GM19043 (cell line): ENCODE measurements at regions not wholly inside any gene's neighbourhood (a gene's known extent, or its start where the extent isn't known, plus 50 kb on each side); places are given as distances from the start of the nearest gene placed in this dataset.

Experiments
- ATAC-seq: cut with Tn5 transposase; IDR thresholded peaks from one replicate; pipeline ENCODE4 v1.9.1; 2021; ENCODE audit warnings: low read depth; ENCODE audit not compliant: unreplicated experiment

DNA sequence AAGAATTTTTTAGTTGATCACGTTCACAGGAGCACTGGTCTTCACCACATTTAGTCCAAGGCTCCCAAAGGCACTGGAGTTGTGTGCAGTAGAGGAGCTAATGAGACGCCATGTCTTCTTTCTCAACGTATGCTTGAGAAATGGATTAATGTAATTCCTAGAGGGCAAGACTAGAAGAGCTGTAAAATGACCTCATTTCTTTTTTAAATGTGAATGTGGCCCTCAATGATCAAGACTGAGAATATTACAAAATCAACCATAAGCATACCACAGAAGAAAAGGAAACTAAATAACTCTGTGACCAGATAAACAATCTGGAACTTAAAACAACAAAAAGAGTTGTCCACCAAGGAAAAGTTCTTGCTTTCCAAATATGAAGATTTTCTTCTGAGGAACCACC lies 112.1 kb upstream of the THBS1 start:
- no peak for ATAC-seq

DNA sequence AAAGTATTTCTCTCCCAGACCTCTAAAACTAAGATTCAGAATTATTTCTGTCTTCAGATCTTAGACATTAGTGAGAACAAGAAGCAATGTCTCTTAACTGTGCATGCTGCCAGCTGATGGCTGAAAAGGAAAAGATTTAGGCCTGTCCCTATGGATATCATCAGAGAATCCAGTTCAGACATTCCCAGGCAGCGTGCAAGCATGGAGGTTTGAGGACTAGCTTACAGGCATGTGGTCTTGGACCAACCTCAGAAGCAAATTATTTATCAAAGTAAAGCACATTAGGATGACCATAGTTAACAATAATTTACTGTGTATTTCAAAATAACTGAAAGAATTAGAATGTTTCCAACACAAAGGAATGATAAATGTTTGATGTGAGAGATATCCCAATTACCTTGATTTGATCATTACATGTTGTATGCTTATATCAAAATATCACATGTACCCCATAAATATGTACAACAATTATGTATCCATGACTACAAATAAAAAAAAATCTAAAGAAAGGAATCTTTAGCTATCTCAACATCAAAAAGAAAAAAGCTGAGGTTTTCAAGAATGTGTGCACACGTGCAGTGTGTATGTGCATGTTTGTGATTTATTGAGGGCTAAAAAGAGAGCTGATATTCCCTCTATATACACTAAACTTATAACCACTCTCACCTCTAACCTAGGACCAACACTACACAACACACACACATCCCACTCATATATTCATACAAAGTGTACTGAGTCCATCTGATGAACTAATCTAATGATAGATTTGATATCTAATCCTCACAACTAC lies 108.9 kb upstream of the THBS1 start:
- ATAC-seq, result no peak

DNA sequence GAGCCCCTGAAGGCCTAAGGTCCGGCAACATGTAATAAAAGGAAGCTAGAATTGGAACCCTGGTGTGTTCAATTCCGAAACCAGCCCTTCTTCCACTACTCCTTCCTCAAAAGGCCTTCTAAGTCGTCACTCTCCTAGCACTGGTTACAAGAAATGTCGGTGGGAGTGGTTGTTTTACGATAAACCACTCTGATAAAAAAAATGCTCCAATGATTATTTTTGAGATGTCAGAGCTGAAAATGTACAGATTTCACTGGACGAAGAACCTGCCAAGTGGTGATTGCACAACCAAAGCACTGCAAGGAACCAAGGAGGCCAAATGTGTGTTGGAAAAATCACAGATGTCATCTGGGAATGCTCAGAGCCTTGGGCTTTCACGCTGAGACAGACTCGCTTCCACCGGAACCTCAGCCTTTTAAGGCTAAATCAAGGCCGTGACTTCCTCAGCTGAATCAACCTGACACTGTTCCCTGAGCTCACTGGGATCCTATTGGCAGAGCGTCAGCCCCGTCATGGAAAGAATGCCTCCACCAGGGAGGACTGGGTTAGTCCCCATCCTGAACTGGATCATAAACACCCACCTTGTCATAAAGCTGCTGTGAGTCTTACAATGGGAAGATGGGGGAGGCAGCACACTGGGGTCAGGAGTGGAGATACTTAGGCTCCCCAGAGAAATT lies 108.1 kb upstream of the THBS1 start:
- ATAC-seq, result no peak

DNA sequence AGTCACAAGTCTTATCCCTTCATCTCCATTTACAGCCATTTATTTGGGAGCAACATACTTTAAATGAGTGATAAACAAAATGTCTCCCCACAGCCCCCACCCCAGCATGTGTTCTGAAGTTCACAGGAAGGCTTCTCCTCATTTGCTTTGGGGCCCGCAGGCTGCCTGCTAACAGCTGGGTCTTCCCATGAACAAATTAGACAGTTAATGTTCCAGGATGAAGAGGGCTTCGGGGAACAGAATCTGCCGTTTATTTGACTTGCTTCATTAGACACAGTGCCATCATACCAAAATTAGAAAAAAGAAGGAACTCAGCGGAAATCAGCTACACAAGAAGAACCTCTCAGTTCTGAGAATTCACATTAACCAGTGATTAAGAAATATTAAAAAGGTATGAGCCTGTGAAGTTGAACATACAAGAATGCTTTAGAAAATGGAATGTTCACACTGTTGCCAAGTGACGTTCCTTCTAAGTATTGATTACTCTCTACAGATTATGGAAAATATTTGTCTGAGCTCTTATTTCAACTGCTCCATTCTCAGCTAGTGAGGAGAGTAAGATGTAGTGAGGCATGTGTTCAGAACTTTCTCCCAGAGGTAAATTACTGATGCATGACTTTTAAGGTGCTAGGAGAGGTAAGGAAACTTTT lies 107.5 kb upstream of the THBS1 start:
- ATAC-seq, result no peak

DNA sequence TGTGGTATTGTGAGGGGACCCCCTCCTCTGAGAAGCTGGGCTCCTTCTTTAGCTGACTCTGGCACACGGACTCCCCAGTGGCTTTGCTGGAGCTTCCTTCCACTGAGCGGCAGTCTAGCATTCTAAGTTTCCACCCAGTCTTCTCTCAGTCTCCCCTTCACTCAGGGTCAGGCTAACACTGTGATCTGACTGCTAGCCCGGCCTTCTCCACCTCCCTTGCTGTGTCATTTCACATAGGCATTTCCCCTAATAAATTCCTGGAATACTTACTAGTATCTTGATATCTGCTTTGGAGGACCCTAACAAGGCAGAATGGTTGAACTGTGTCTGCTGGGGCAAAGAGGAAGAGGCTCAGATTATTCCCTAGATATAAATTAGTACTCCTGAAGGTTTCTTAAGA lies 106.2 kb upstream of the THBS1 start:
- ATAC-seq, result no peak

DNA sequence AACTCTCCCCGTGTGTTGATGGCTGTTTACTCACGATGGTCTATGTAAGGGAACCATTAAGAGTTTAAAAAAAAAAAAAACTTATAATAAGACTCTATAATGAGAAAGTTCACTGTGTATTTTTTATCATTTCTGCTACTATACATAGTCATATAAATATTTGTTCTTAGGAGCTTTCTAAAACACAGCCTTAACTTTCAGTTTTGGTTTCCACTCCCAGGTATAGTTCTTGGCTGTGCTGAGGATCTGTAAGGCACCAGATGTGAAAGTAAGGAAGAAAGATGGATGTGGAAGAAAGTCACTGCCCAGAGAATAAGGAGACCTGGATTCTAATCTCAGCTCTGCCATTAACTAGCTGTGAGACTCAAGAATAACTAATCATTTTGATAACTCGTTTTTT lies 101.9 kb upstream of the THBS1 start:
- no peak for ATAC-seq

DNA sequence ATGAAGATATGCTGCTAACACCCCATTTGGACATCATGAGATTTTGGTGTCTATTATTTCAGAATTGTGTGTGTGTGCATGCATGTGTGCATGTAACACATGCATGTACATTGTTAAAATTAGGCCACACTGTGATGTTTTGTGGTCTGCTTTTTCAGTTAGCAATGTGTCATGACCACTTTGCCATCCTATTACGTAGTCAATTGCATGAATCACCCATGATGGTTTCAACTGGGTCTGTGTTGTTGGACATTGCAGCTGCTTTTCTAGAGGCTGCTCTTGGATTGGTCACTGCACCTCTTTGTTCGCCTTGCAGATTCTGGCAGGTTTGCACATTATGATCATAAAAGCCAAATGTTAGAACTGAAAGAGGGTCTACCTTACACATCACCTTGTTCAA lies 101.0 kb upstream of the THBS1 start:
- ATAC-seq, result no peak

DNA sequence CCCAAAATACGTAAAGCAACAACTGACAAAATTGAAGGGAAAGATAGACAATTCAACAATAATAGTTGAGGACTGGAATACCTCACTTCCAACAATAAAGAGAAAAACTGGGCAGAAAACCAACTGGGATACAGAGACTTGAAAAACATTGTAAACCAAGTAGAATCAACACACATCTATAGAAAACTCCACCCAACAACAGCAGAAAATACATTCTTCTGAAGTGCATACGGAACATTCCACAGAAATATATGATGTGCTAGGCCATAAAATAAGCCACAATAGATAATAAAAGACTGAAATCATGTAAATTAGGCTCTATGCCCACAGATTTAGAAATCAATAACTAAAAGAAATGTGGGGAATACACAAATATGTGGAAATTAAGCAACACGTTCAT lies 98.4 kb upstream of the THBS1 start:
- ATAC-seq, result no peak

DNA sequence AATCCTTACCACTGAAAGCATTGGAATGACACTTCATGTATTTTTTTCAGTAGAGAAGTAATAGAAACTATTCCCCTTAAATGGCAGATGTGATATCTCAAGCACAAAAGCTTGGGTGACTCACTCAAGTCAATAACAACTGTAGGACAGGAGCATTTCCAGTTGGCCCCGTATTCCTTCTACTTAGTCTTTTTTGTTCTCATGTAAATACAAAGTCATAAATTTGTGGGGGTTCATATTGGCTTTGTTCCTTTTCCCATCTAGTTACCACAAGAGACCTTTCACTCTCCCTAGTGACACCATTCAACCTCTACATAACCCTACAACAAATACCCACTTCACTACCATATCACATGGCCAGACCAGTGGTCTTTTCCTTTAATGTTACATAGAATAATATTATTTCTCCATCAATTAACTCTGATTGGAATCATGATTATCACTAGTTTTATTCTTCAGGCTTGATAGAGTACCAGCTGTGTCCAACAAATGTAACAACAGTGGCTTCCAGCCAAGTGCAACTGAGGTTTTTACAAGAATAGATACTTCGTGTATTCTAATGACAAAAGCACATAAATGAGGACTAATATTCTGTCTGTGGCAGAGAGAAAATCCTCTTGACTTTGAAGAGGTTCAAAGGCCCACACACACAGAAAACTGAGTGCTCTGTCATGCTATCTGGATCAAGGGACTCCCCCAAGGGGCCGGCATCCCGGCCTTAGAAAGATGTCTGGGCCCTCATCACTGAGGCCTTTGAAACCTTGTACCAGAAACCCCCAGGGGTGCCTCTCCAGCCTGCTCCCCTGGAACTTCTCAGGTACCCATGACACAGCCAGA lies 94.0 kb upstream of the THBS1 start:
- ATAC-seq, result no peak

DNA sequence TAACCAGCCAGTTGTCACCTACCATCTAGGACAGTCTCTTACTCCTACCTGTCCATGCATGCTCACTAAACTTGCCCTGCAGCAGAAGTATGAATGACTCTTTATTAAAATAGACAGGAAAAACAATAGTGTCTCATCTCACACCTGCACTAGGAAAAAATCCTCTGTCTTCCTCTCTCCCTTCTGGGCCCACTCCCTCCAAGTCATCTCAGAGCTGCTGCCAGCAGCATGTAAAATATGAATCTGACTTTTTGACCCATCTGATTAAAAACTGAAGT lies 93.5 kb upstream of the THBS1 start:
- ATAC-seq, result no peak

DNA sequence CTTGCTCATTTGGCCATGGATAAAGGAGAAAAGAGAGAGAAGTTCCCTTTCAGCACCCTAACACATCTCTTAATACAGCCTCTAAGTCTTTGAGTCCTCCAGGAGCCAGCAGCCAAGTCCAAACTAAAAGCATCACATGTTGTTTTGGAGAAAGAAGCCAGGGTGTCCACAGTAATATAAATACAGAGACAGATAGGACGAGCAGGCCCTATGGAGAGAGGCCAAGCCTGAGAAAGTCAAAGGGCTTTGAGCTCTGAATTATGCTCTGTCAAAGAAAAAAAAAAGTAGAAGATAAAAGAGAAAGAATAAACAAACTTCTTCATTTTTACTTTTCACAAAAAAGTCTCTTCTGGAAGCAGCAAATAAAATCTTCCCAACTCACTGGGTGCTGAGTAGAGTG lies 92.4 kb upstream of the THBS1 start:
- no peak for ATAC-seq

DNA sequence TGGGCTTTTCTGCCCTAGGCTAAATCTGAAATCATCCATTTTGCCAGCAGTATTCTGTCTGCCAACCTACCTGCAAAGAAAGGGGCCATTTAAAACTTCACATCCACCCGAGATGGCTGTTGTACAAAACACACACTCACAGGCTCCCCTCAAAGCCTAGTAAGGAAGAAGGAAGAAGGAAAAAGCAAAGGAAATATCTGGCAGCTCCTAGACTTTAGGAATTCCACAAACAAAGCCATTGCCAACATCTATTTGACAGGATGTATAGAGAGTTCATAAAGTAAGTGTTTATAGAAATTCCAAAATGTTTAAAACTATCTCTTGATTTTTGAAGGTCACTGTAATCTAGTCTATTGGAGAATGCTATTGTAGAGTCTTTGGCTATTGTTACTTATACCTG lies 91.9 kb upstream of the THBS1 start:
- no peak for ATAC-seq

DNA sequence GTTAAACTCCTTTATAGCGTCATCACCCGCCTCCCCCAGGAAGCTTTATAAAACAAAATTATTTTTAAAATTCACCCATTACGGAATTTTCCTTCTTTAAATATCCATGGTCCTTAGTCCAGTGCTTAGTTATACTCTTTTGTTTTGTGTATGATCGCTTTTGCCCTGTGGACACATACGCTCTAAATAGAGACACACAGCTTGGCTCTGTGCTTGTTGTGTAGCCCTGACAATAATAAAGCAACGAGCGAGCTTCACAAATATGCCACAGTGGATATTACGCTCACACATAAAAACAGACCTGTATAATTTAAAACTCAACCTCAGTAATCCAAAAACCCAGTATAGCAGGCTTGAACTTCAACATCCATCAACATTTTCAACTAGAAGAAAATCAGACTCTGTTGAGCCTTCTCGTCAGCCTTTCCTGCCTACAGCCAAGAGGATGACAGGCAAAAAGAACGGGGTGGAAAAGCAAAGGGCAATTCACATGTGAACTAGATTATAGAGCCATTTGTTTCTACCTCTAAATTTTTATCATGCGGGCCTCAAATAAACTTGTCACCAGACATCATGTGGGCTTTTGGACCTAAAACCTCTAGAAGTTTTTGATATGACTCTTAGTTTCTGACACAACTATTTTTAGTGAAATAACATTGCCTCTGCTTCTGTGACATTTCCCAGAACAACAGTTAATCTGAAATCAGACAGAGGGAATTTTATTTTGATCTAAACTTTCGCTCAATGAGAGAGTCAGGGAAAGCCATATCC lies 89.6 kb upstream of the THBS1 start:
- no peak for ATAC-seq

DNA sequence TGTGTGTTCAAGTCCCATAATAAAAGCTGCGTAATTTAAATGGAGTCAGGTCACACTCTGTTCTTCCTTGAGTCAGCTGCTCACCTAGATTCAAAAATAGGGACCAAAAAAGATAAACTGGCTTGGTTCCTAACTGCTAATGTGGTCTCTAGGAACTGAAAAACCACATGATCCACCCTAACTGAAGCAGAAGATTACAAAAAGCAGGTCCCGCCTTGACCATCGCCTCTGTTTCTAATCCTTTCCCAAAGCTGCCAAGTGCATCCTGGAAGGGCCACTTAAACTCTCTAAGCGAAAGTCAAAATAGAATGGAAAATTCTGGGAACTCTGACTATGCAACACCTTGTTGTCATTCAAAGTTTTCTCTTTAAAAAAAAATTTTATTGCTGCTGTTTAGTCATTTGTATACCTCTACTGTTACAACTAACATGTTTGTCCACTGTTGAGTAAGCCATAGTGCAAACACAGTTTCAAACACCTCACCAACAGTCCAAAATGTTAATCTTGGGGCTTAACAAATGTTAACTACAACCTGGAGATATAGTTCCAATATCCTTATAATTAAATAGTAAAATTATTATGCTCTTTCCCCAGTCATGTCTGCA lies 88.9 kb upstream of the THBS1 start:
- ATAC-seq, result no peak

DNA sequence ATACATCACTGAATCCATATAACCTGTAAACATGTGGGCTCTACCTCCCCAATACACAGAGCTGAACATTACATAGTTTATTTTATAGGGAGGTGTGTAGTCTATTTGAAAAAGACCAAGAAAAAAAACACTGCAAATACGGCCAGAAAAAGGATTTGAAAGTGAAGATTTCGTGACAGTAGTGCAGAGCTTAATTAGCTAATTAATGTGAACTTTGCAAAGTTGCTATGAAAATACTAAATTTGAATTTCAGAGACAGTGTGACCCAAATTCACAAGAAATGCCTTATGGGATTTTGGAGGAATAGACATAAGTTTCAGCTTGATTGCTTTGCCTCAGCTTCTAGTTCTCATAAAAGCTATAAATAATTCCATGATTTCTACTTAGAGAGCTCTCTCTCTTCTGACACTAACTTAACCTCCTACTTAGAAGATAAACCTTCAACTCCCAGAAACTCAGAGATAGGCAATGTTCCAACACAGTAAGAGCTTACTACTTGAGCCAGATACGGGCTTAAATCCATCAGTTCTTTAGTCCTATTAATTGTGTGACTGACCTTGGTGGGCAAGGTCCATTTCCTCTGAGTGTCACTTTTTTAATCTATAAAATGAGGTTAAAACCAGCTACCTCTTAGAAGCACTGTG lies 87.3 kb upstream of the THBS1 start:
- no peak for ATAC-seq

DNA sequence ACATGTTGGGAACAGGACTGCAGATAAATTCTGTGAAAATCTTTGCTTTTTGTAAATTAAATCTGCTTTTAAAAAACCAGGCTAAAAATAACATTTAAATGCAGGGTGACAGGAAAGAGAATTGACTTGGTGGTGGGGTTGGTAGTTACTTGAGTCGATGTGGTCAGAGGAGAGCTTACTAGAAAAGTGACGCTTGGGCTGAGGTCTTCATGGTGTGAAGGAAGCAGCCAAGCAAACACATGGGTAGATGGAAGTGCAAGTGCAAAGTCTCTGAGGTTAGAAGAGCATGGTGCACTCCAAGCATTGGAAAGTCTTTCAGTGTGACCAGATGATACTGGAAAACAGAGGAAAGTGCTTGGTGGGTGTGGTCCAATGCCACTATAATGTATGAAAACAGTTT lies 86.4 kb upstream of the THBS1 start:
- ATAC-seq, result no peak

DNA sequence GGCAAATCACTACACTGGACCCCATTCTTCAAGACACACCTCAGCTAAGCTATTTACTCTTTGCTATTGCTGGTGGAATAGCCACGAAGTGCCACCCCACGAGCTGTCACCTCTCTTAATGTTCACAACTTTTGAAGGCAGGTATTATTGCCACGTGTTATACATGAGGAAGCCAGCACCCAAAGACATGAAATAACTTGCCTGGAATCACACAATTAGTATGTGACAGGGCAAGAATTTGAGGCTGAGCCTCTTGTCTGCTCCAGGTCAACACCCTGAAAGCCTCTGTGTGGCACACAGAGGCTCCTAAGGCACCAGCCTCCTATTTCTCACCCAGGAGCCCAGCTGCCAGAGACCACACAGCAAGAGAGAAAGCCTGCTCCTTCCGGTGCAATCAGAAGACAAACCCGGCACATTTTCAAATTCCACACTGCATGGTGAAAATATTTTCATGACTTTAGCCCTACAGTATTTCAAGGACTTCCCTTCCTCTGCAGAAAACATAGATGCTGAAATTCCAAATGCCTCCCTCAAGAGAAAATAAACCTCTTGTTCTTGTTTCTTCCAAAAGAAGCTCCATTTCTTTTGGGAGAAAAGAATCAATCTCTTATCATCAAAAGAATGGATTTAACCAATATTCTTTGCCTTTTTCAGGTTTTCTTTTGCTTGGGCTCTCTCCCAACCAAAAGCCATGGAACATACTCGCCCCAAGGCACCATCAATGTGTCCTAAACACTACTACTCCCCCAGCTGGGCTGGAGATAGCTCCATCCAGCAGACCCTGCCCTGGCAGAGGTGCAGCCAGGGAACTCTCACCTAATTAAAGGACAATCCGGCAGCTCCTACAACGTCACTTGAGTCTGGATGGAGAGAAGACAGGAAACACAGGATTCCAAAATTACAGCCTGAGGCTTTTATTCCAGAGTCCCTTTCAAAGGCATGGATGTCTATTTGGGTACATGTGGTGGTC lies 84.7 kb upstream of the THBS1 start:
- ATAC-seq, result no peak

DNA sequence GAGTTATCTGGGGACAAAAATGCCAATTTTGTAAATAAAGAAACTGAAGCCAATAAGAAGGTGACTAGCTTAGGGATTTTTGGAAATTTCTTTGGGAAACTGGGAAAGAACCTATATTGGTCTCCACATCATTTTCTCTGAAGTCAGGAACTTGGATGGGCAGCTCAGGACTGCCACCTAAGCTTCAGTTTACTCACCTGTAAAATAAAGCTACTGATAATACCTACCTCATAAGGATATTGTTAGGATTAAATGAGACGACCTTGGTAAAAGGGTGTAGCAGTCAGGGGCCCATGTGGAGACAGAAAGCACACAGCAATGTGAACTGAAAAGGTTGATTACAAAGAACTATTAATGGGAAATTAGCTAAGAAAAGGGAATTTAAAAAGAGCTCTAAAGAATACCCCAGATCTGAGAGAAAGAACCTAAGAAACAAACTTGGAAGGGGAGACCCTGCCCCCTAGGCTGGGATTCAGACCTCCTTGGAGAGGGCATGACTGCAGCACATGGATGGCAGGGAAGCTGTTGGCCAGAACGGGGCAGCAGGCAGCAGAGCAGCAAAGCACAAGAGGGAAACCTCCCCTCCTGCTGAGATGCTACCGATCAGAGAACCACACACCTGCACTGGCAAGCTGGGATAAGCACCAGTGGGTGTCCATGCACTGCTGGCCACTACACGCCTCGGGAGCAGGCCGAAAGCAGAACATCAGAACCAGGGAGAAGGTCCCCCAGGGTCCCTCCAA lies 83.7 kb upstream of the THBS1 start:
- no peak for ATAC-seq
